GM12872 (cell line): ENCODE measurements at regions not wholly inside any gene's neighbourhood (a gene's known extent, or its start where the extent isn't known, plus 50 kb on each side); places are given as distances from the start of the nearest gene placed in this dataset.

Experiments
- TF ChIP-seq, protein P1 (sequence below): IDR thresholded peaks from 3 replicates; pipeline ENCODE4 v1.5.1; 2011; ENCODE audit warnings: low read depth, mild to moderate bottlenecking, low read length, moderate library complexity; ENCODE audit not compliant: insufficient read depth

DNA sequence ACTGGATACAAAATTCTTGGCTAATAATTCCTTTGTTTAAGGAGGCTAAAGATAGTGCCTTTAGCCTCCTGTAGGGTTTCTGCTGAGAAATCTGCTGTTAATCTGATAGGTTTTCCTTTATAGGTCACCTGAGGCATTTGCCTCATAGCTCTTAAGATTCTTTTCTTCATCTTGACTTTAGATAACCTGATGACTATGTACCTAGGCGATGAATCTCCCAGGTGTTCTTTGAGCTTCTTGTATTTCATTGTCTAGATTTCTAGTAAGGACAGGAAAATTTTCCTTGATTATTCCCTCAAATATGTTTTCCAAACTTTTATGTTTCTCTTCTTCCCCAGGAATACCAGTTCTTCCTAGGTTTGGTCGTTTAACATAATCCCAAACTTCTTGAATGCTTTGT lies 479.4 kb upstream of the MAN1A1 start:
- TF ChIP-seq, protein P1, sequence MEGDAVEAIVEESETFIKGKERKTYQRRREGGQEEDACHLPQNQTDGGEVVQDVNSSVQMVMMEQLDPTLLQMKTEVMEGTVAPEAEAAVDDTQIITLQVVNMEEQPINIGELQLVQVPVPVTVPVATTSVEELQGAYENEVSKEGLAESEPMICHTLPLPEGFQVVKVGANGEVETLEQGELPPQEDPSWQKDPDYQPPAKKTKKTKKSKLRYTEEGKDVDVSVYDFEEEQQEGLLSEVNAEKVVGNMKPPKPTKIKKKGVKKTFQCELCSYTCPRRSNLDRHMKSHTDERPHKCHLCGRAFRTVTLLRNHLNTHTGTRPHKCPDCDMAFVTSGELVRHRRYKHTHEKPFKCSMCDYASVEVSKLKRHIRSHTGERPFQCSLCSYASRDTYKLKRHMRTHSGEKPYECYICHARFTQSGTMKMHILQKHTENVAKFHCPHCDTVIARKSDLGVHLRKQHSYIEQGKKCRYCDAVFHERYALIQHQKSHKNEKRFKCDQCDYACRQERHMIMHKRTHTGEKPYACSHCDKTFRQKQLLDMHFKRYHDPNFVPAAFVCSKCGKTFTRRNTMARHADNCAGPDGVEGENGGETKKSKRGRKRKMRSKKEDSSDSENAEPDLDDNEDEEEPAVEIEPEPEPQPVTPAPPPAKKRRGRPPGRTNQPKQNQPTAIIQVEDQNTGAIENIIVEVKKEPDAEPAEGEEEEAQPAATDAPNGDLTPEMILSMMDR, result no peak

DNA sequence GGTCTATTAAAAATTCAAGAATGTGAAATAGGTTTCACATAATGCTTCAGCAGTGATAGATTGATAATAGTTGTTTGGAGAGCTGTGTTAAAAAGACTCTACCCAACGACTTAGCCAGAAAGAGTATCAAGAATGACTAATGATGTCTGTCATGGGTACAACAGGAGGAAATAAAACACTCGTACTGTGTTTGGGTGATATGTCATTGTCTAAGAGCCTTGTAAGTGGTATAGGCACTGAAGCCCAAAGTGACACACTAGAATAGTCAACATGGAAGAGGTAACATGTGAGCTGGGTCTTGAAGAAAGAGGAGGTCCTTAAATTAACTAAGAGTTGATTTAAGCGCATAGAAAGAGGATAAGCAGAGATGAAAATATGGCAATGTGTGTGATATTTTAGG lies 471.8 kb upstream of the MAN1A1 start:
- TF ChIP-seq, protein P1, result no peak

DNA sequence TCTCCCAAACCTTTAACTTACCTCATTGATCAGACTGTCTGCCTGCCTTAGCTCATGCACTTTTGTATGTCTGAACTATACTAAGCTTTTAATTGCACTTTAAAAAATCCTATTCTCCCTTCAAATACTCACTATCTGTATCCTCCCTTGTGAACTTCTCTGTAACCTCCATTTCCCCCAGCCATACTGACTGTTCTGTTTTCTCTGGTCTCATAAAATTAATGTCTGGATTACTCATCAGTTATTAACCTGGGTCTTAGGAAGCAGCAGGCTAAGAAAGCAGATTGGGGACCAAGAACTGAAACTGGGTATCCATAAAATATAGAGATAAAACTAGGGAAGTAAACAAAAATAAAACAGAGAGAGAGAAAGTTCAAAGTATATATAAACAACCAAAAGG lies 469.3 kb upstream of the MAN1A1 start:
- TF ChIP-seq, protein P1, result no peak

DNA sequence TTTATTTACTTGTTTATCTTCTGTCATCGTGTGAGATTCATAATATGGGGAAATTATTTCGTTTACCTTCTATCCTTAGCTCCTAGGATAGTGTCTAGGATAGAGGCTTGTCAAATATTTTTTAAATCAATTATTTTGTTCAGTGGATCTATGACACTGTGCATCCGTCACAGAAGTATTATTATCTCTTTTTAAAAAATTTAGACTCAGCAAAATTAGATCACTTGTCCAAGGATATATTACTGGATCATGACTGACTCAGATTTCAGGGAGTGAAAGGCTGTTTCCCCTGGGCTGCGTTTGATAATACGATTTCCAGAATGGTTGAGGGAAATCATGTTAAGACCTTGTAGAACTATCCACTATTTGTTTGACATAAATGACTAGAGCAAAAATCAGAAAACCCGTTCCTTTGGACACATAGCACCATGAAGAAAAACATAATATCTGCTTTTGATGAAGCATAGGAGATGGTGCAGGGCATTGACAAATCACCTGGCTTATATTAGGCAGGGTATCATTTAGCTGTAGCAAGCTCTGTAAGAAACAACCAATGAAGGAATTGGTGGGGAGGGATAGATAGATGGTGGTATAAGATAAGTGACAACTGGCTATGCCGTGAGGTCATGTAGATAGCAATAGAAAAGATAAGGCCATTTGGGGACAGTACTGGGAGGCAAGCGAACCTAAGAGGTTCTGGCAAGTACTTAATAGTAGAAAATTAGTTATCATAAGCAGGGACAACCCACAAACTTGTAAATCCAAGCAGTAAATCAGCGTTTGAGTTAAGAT lies 465.2 kb upstream of the MAN1A1 start:
- TF ChIP-seq, protein P1, result no peak

DNA sequence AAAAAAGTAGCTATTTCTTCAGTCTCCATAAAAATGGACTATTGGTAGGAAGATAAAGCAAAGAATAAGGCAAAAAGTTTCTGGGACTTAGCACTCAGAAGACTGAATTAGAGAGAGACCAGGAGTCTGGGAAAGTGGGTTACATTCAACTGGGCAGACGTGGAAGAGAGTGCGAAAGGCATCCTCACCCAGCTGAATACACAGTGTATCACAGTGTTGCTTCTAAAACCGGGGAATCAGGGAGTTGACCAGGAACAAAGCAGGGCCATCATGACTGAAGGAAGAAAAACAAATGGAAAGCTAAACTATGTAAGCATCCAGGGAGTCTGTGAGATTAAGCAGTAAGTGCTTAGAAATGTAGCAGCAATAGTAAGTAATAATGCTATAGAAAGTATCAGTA lies 452.9 kb upstream of the MAN1A1 start:
- TF ChIP-seq, protein P1, result no peak

DNA sequence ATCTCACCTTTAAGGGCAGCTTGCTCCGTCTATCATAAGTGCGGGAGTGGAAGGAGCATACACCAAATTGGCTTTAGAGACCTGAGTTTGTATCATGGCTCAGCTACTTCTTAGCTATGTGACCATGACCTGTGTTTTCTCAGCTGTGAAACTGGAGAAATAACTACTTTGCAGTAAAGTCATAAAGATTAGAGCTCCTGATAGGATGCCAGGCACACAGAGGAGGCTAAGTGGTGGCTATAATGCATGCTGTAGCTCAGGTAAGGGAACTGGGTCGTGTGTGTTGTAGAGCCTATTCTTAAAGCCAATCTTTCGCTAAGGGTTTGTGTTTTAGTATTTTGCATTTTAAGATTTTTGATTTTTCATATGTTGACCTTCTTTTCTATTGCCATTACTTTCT lies 451.5 kb upstream of the MAN1A1 start:
- TF ChIP-seq, protein P1, result no peak

DNA sequence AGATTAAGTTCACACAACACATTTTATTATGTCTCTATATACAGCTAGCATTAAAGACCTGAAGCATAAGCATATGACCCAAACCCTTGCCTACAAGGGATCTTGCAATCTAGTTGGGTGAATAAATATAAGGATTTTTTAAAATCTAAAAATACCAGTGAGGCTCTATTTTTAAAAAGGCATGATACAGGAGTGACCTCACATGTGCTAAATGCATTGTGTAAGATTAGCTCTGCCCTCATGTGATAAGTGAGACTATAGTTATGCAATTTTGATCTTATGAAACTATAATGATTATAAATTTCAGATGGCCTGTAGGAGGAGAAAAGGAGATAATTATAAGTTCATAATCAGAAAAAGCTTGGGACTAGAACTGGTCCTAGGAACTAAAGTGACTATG lies 451.0 kb upstream of the MAN1A1 start:
- TF ChIP-seq, protein P1, result no peak
